Activated naive CD4-positive, alpha-beta T cell treated with anti-CD3 and anti-CD28 coated beads, Interleukin-2, amount 10 ng/mL, durations not matched to agents 7 days and 5 days (primary cell): ENCODE measurements at regions not wholly inside any gene's neighbourhood (a gene's known extent, or its start where the extent isn't known, plus 50 kb on each side); places are given as distances from the start of the nearest gene placed in this dataset.

Experiments used
- CTCF ChIA-PET: fragments of 350-600 bp; sonication (Branson Sonifier 250); formaldehyde crosslinking; loops from one replicate; lab custom pipeline; 2021; ENCODE audit warnings: antibody characterized with exemption; lab: Charles Lee
- DNase-seq: peaks from one replicate; pipeline ENCODE4 v3.0.0-alpha.2; 2020
- H3K27ac Mint-ChIP-seq: one replicate; pipeline ENCODE4 v1.8.0; 2021; ENCODE audit warnings: mild to moderate bottlenecking, moderate library complexity, mixed read lengths
- H3K27me3 Mint-ChIP-seq: one replicate; pipeline ENCODE4 v1.8.0; 2021; ENCODE audit warnings: mild to moderate bottlenecking, mixed read lengths
- H3K36me3 Mint-ChIP-seq: one replicate; pipeline ENCODE4 v1.8.0; 2021; ENCODE audit warnings: mixed read lengths
- H3K4me1 Mint-ChIP-seq: one replicate; pipeline ENCODE4 v1.8.0; 2021; ENCODE audit warnings: mixed read lengths
- H3K4me3 Mint-ChIP-seq: one replicate; pipeline ENCODE4 v1.8.0; 2021; ENCODE audit warnings: mild to moderate bottlenecking, moderate library complexity, mixed read lengths
- H3K9me3 Mint-ChIP-seq: one replicate; pipeline ENCODE4 v1.8.0; 2021; ENCODE audit warnings: mixed read lengths

- H3K36me3 Mint-ChIP-seq: no peaks in the 10 kb centered on the region
- no peak overlapping the region for H3K4me3 Mint-ChIP-seq
- H3K27ac Mint-ChIP-seq: no peak overlapping the region
- no peaks in the 10 kb centered on the region for H3K4me1 Mint-ChIP-seq
- no peak for DNase-seq
- H3K9me3 Mint-ChIP-seq: peaks cover 8% of the 10 kb centered on the region
- CTCF ChIA-PET: no interaction called here
- H3K27me3 Mint-ChIP-seq: peaks cover 24% of the 10 kb centered on the region
These were observed 122.6 kb upstream of the RPL38 start for GRCh38 chr17:74080656-74081582.

GRCh38 chr17:74082886-74083285, 120.6 kb upstream of the RPL38 start:
- no peak for DNase-seq
- H3K4me1 Mint-ChIP-seq: no peaks in the 10 kb centered on the region
- H3K4me3 Mint-ChIP-seq: no peak overlapping the region
- no peak overlapping the region for H3K27ac Mint-ChIP-seq
- H3K27me3 Mint-ChIP-seq: peaks cover 24% of the 10 kb centered on the region
- CTCF ChIA-PET: no interaction called here
- no peaks in the 10 kb centered on the region for H3K36me3 Mint-ChIP-seq
- H3K9me3 Mint-ChIP-seq: peaks cover 8% of the 10 kb centered on the region

GRCh38 chr17:74083321-74083720, 120.2 kb upstream of the RPL38 start:
- Mint-ChIP-seq H3K27me3 (peaks cover 24% of the 10 kb centered on the region), H3K4me3 (no peak overlapping the region), H3K36me3 (no peaks in the 10 kb centered on the region), H3K27ac (no peak overlapping the region), H3K4me1 (no peaks in the 10 kb centered on the region), H3K9me3 (peaks cover 8% of the 10 kb centered on the region)
- CTCF ChIA-PET: no interaction called here
- no peak for DNase-seq

- H3K9me3 Mint-ChIP-seq: peaks cover 8% of the 10 kb centered on the region
- H3K4me3 Mint-ChIP-seq: no peak overlapping the region
- H3K27me3 Mint-ChIP-seq: peaks cover 38% of the 10 kb centered on the region
- CTCF ChIA-PET: no interaction called here
- H3K36me3 Mint-ChIP-seq: no peaks in the 10 kb centered on the region
- H3K27ac Mint-ChIP-seq: no peak overlapping the region
- DNase-seq: no peak
- no peaks in the 10 kb centered on the region for H3K4me1 Mint-ChIP-seq
These were observed 118.0 kb upstream of the RPL38 start for GRCh38 chr17:74085434-74085833.

- CTCF ChIA-PET: no interaction called here
- peaks cover 8% of the 10 kb centered on the region for H3K9me3 Mint-ChIP-seq
- H3K4me1 Mint-ChIP-seq: no peaks in the 10 kb centered on the region
- no peak overlapping the region for H3K27ac Mint-ChIP-seq
- no peak for DNase-seq
- H3K4me3 Mint-ChIP-seq: no peak overlapping the region
- peaks cover 42% of the 10 kb centered on the region for H3K27me3 Mint-ChIP-seq
- no peaks in the 10 kb centered on the region for H3K36me3 Mint-ChIP-seq
These were observed 116.4 kb upstream of the RPL38 start for GRCh38 chr17:74087002-74087585.

GRCh38 chr17:74088285-74088933, 115.1 kb upstream of the RPL38 start:
- H3K27me3 Mint-ChIP-seq: peaks cover 38% of the 10 kb centered on the region
- CTCF ChIA-PET: interaction anchor here (2.3 kb wide), 1 partner anchor 27 kb away, joined by 6 read pairs; no protein-coding TSS in a partner anchor
- no peaks in the 10 kb centered on the region for H3K4me1 Mint-ChIP-seq
- H3K36me3 Mint-ChIP-seq: no peaks in the 10 kb centered on the region
- DNase-seq: no peak
- H3K9me3 Mint-ChIP-seq: peaks cover 8% of the 10 kb centered on the region
- no peak overlapping the region for H3K4me3 Mint-ChIP-seq
- H3K27ac Mint-ChIP-seq: no peak overlapping the region

- CTCF ChIA-PET: interaction anchor here (1.3 to 2.3 kb wide), 5 partner anchors 17 to 111 kb away, joined by 3 to 28 read pairs (median 4); no protein-coding TSS in a partner anchor
- Mint-ChIP-seq H3K27me3 (peaks cover 41% of the 10 kb centered on the region), H3K9me3 (peaks cover 8% of the 10 kb centered on the region), H3K4me1 (no peaks in the 10 kb centered on the region), H3K36me3 (no peaks in the 10 kb centered on the region), H3K4me3 (no peak overlapping the region), H3K27ac (no peak overlapping the region)
- DNase-seq: no peak
These were observed 114.5 kb upstream of the RPL38 start for GRCh38 chr17:74088934-74089329.

- DNase-seq: no peak
- H3K27me3 Mint-ChIP-seq: peaks cover 43% of the 10 kb centered on the region
- H3K4me1 Mint-ChIP-seq: no peaks in the 10 kb centered on the region
- no peak overlapping the region for H3K4me3 Mint-ChIP-seq
- H3K36me3 Mint-ChIP-seq: no peaks in the 10 kb centered on the region
- no peak overlapping the region for H3K27ac Mint-ChIP-seq
- peaks cover 8% of the 10 kb centered on the region for H3K9me3 Mint-ChIP-seq
- CTCF ChIA-PET: interaction anchor here (0.7 to 2.3 kb wide), 13 partner anchors 10 to 766 kb away, joined by 3 to 28 read pairs (median 3); partner anchors contain the start of gene RPL38
These were observed 114.1 kb upstream of the RPL38 start for GRCh38 chr17:74089380-74089779.

- H3K27ac Mint-ChIP-seq: no peak overlapping the region
- H3K36me3 Mint-ChIP-seq: no peaks in the 10 kb centered on the region
- peak; percentile 79 for DNase-seq
- no peak overlapping the region for H3K4me3 Mint-ChIP-seq
- CTCF ChIA-PET: interaction anchor here (0.7 to 2.3 kb wide), 13 partner anchors 11 to 766 kb away, joined by 3 to 28 read pairs (median 3); partner anchors contain the start of gene RPL38
- peaks cover 42% of the 10 kb centered on the region for H3K27me3 Mint-ChIP-seq
- H3K4me1 Mint-ChIP-seq: no peaks in the 10 kb centered on the region
- peaks cover 7% of the 10 kb centered on the region for H3K9me3 Mint-ChIP-seq
These were observed 113.5 kb upstream of the RPL38 start for GRCh38 chr17:74089869-74090464.

- no peak overlapping the region for H3K27ac Mint-ChIP-seq
- no peak overlapping the region for H3K4me3 Mint-ChIP-seq
- no peak for DNase-seq
- peaks cover 54% of the 10 kb centered on the region for H3K27me3 Mint-ChIP-seq
- H3K9me3 Mint-ChIP-seq: no peaks in the 10 kb centered on the region
- no peaks in the 10 kb centered on the region for H3K36me3 Mint-ChIP-seq
- H3K4me1 Mint-ChIP-seq: no peaks in the 10 kb centered on the region
- CTCF ChIA-PET: no interaction called here
These were observed 108.8 kb upstream of the RPL38 start for GRCh38 chr17:74094651-74095050.

GRCh38 chr17:74096456-74096855, 107.0 kb upstream of the RPL38 start:
- CTCF ChIA-PET: no interaction called here
- Mint-ChIP-seq H3K9me3 (no peaks in the 10 kb centered on the region), H3K4me1 (no peaks in the 10 kb centered on the region), H3K27ac (no peak overlapping the region), H3K4me3 (no peak overlapping the region), H3K36me3 (no peaks in the 10 kb centered on the region), H3K27me3 (peaks cover 45% of the 10 kb centered on the region)
- DNase-seq: no peak

- Mint-ChIP-seq H3K27me3 (peaks cover 45% of the 10 kb centered on the region), H3K36me3 (no peaks in the 10 kb centered on the region), H3K4me1 (no peaks in the 10 kb centered on the region), H3K4me3 (no peak overlapping the region), H3K9me3 (no peaks in the 10 kb centered on the region), H3K27ac (no peak overlapping the region)
- no peak for DNase-seq
- CTCF ChIA-PET: no interaction called here
These were observed 105.9 kb upstream of the RPL38 start for GRCh38 chr17:74097450-74098135.

- no peak overlapping the region for H3K4me3 Mint-ChIP-seq
- H3K4me1 Mint-ChIP-seq: no peaks in the 10 kb centered on the region
- CTCF ChIA-PET: no interaction called here
- no peak overlapping the region for H3K27ac Mint-ChIP-seq
- DNase-seq: no peak
- no peaks in the 10 kb centered on the region for H3K36me3 Mint-ChIP-seq
- peaks cover 48% of the 10 kb centered on the region for H3K27me3 Mint-ChIP-seq
- no peaks in the 10 kb centered on the region for H3K9me3 Mint-ChIP-seq
These were observed 105.1 kb upstream of the RPL38 start for GRCh38 chr17:74098136-74099024.
